ENCODE measurements at regions not wholly inside any gene's neighbourhood (a gene's known extent, or its start where the extent isn't known, plus 50 kb on each side); places are given as distances from the start of the nearest gene placed in this dataset.
A peak's percentile ranks its signal among the peaks of the same experiment; 100 is the strongest.

- no peak for DNase-seq (ENCODE audit: extremely low spot score, unreplicated experiment)
Measured at GRCh38 chr21:39104911-39105310, 78.3 kb downstream of the PSMG1 start.

GRCh38 chr21:39103689-39104088 is 79.6 kb downstream of the PSMG1 start:
- peak overlapping the region; percentile 4 for H3K4me3 Mint-ChIP-seq (ENCODE audit: unreplicated experiment)
- no peaks in the 10 kb centered on the region for H3K27me3 Mint-ChIP-seq (ENCODE audit: unreplicated experiment)
- no peaks in the 10 kb centered on the region for H3K36me3 Mint-ChIP-seq (ENCODE audit: unreplicated experiment)
- DNase-seq (ENCODE audit: extremely low spot score, unreplicated experiment): no peak
- TF ChIP-seq CTCF (IDR thresholded peaks at IDR 0.05): no peak
- H3K9me3 Mint-ChIP-seq (ENCODE audit: unreplicated experiment): peaks cover 4% of the 10 kb centered on the region
- peaks cover 26% of the 10 kb centered on the region for H3K4me1 Mint-ChIP-seq (ENCODE audit: unreplicated experiment)
- H3K27ac Mint-ChIP-seq (ENCODE audit: unreplicated experiment): peak overlapping the region; percentile 89

More at GRCh38 chr21:39104911-39105310, 78.3 kb downstream of the PSMG1 start:
- peaks cover 26% of the 10 kb centered on the region for H3K4me1 Mint-ChIP-seq (ENCODE audit: unreplicated experiment)
- no peaks in the 10 kb centered on the region for H3K9me3 Mint-ChIP-seq (ENCODE audit: unreplicated experiment)
- H3K4me3 Mint-ChIP-seq (ENCODE audit: unreplicated experiment): no peak overlapping the region
- H3K36me3 Mint-ChIP-seq (ENCODE audit: unreplicated experiment): no peaks in the 10 kb centered on the region
- peak overlapping the region; percentile 89 for H3K27ac Mint-ChIP-seq (ENCODE audit: unreplicated experiment)
- no peak for TF ChIP-seq CTCF (IDR thresholded peaks at IDR 0.05)
- H3K27me3 Mint-ChIP-seq (ENCODE audit: unreplicated experiment): no peaks in the 10 kb centered on the region

- Mint-ChIP-seq H3K9me3 (ENCODE audit: unreplicated experiment) (peaks cover 4% of the 10 kb centered on the region), H3K4me1 (ENCODE audit: unreplicated experiment) (peaks cover 23% of the 10 kb centered on the region), H3K36me3 (ENCODE audit: unreplicated experiment) (no peaks in the 10 kb centered on the region), H3K4me3 (ENCODE audit: unreplicated experiment) (no peak overlapping the region), H3K27me3 (ENCODE audit: unreplicated experiment) (peaks cover 3% of the 10 kb centered on the region), H3K27ac (ENCODE audit: unreplicated experiment) (no peak overlapping the region)
- TF ChIP-seq CTCF (IDR thresholded peaks at IDR 0.05): no peak
- no peak for DNase-seq (ENCODE audit: extremely low spot score, unreplicated experiment)
Measured at GRCh38 chr21:39099859-39100258, 83.4 kb downstream of the PSMG1 start.

GRCh38 chr21:39098696-39099200 is 84.5 kb downstream of the PSMG1 start:
- Mint-ChIP-seq H3K4me3 (ENCODE audit: unreplicated experiment) (no peak overlapping the region), H3K27ac (ENCODE audit: unreplicated experiment) (no peak overlapping the region), H3K9me3 (ENCODE audit: unreplicated experiment) (peaks cover 4% of the 10 kb centered on the region), H3K27me3 (ENCODE audit: unreplicated experiment) (peaks cover 3% of the 10 kb centered on the region), H3K4me1 (ENCODE audit: unreplicated experiment) (peaks cover 12% of the 10 kb centered on the region), H3K36me3 (ENCODE audit: unreplicated experiment) (no peaks in the 10 kb centered on the region)
- TF ChIP-seq CTCF (IDR thresholded peaks at IDR 0.05): no peak
- no peak for DNase-seq (ENCODE audit: extremely low spot score, unreplicated experiment)

GRCh38 chr21:39097981-39098380 is 85.3 kb downstream of the PSMG1 start:
- peaks cover 4% of the 10 kb centered on the region for H3K9me3 Mint-ChIP-seq (ENCODE audit: unreplicated experiment)
- H3K4me3 Mint-ChIP-seq (ENCODE audit: unreplicated experiment): no peak overlapping the region
- H3K27me3 Mint-ChIP-seq (ENCODE audit: unreplicated experiment): peaks cover 3% of the 10 kb centered on the region
- H3K36me3 Mint-ChIP-seq (ENCODE audit: unreplicated experiment): no peaks in the 10 kb centered on the region
- no peak for DNase-seq (ENCODE audit: extremely low spot score, unreplicated experiment)
- TF ChIP-seq CTCF (IDR thresholded peaks at IDR 0.05): no peak
- no peak overlapping the region for H3K27ac Mint-ChIP-seq (ENCODE audit: unreplicated experiment)
- peaks cover 6% of the 10 kb centered on the region for H3K4me1 Mint-ChIP-seq (ENCODE audit: unreplicated experiment)

All from osteocyte (in vitro differentiated cells).